Stimulated activated CD8-positive, alpha-beta memory T cell treated with anti-CD3 and anti-CD28 coated beads, Interleukin-2, amount 100 ng/mL, for 48 hours (primary cell): ENCODE measurements at regions not wholly inside any gene's neighbourhood (a gene's known extent, or its start where the extent isn't known, plus 50 kb on each side); places are given as distances from the start of the nearest gene placed in this dataset.

ENCODE experiments used
- DNase-seq, 2 donors: peaks; one replicate each; pipeline ENCODE4 v3.0.0-alpha.2; 2020; ENCODE audit warnings: low read depth in 2 of 2

DNA sequence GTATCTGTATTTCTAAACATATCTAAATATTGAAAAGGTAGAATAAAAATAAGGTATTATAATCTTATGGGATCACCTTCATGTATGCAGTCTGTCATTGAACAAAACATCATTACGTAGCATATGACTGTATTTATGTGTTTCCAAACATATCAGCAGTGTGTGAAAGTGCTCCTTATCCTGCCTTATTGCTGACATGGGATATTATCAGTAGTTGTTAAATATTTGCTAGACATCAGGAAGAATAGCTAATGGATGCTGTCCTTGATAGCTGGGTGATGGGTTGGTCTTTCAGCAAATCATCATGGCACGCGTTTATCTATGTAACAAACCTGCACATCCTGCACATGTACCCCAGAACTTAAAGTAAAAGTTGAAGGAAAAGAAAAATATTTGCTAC lies 59.1 kb upstream of the FAM20A start:
- no peak for DNase-seq

DNA sequence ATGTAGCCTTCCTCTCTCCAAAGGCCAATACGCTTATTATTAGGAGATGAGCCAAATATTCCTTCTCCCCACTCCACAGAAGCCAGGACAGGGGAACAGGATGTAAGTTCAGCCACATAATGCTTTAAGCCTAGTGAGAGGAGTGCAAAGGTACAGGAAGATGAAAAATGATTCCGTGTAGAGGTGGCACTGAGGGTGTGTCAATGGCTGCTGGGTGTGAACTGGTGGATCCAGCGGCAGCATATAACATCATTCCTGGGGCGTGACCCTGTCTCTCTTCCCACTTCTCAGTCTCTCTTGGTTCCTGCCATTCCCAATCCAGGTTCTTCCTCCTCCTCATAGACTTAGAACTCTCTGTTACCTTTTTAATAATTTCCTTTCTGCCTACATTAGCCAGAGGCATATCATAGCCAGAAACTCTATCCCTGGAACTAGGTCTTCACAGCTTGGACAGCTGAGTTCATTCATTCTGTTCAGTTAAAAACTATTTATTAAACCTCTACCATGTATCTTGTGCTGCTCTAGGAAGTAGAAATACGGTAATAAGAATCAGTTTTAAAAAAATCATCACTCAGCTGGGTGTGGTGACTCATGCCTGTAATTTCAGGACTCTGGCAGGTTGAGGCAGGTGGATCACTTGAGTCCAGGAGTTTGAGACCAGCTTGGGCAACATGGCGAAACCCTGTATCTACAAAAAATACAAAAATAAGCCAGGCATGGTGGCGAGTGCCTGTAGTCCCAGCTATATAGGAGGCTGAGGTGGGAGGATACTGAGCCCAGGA lies 58.0 kb upstream of the FAM20A start:
- DNase-seq: no peak

DNA sequence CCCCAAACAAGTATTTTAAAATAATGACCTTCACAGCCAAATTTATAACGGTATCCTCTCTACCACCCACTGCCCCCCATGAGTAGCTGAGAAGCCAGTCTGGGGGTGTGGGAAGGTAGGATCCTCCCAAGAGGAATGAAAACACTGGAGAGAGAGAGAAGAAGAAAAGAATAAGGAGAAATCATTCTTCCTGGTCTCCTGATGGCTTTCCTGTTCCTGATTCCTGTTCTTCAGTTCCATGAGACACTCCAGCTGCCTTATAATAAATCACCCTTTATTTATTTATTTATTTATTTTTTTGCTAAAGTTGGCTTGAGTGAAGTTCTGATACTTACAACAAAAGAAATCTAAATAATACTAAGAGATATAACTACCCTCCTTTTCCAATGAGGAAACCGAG lies 56.4 kb upstream of the FAM20A start:
- DNase-seq: no peak

DNA sequence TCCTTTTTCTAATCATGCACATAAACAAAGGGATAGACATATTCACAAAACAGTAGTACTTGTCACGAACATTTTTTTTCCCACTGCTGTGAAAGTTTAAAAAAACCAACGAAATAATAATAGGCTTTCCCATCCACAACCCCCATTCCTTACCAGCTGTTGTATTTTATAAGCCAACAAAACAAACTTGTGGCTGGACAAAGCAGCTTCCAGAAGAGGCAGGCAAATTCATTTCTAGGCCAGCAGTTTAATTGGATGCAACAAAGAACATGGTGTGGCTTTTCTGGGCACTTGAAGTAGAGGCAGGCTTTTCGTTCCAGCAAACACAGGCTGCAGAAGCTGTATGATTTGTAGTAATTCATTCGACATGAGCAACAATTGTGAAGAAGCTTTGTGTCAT lies 56.0 kb upstream of the FAM20A start:
- DNase-seq: no peak

DNA sequence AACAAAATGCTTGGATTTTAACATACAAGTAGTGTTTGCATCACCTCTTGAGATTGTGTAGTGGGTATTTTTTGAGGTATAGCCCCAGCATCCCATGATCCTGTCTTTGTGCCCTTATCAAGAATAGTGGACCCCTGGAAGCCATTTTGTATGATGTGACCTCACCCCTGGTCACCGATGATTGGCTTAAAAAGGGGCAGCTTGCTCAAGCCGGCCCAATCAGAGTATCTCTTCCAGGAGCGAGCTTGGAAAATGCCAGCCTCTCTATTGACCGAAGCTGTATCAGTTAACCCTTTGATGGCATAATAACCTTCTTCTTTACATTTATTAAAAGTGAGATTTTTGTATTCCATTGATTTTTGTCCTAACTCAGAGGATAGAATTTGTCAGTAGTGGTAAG lies 55.5 kb upstream of the FAM20A start:
- DNase-seq: no peak
